H1 (cell line): ENCODE measurements at regions not wholly inside any gene's neighbourhood (a gene's known extent, or its start where the extent isn't known, plus 50 kb on each side); places are given as distances from the start of the nearest gene placed in this dataset.

Experiments used
- CTCF ChIA-PET: fragments of 300-600 bp; sonication (Branson Sonifier 250); formaldehyde crosslinking; loops from one replicate; lab custom pipeline; 2021; ENCODE audit not compliant: partially characterized antibody; lab: Charles Lee
- POLR2A ChIA-PET: fragments of 300-600 bp; sonication (Branson Sonifier 250); formaldehyde crosslinking; loops from one replicate; lab custom pipeline; 2021; ENCODE audit warnings: inconsistent platforms; ENCODE audit not compliant: partially characterized antibody; lab: Charles Lee
- DNase-seq, 2 experiments: peaks; one replicate each; pipeline versions ENCODE4 v3.0.0 to v3.0.0-alpha.2; 2010 to 2022; ENCODE audit warnings: low spot score in 2 of 2, low read depth in 1 of 2, mixed read lengths in 1 of 2
- FAIRE-seq: peaks from 2 replicates; lab custom pipeline; 2011; peaks lifted over from hg19 to GRCh38; lab: Jason Lieb, UNC
- H2AFZ ChIP-seq: 2 replicates; pipeline ENCODE4 v1.8.1; 2012; ENCODE audit warnings: low read length, inconsistent platforms
- H2AK5ac ChIP-seq: 2 replicates; pipeline ENCODE4 v1.6.1; 2013; ENCODE audit warnings: low read depth, low read length
- H2BK120ac ChIP-seq: replicated peaks from 2 replicates; pipeline ENCODE3; 2013; ENCODE audit warnings: low read depth, low read length, inconsistent platforms
- H2BK12ac ChIP-seq: 2 replicates; pipeline ENCODE4 v1.6.1; 2013; ENCODE audit warnings: low read depth, low read length
- H2BK15ac ChIP-seq: 2 replicates; pipeline ENCODE4 v1.6.1; 2013; ENCODE audit warnings: low read length
- H2BK20ac ChIP-seq: 2 replicates; pipeline ENCODE4 v1.6.1; 2013; ENCODE audit warnings: low read length
- H2BK5ac ChIP-seq: 2 replicates; pipeline ENCODE4 v1.6.1; 2013; ENCODE audit warnings: low read depth, low read length
- H3K14ac ChIP-seq: 2 replicates; pipeline ENCODE4 v1.6.1; 2013; ENCODE audit warnings: inconsistent platforms; ENCODE audit not compliant: insufficient read length
- H3K18ac ChIP-seq: 2 replicates; pipeline ENCODE4 v1.6.1; 2013; ENCODE audit warnings: low read length; ENCODE audit errors: extremely low read depth
- H3K23ac ChIP-seq: 2 replicates; pipeline ENCODE4 v1.6.1; 2013; ENCODE audit warnings: inconsistent platforms; ENCODE audit not compliant: insufficient read length
- H3K23me2 ChIP-seq: 2 replicates; pipeline ENCODE4 v1.6.1; 2013; ENCODE audit warnings: low read depth, low read length
- H3K27ac ChIP-seq: 2 replicates; pipeline ENCODE4 v1.6.1; 2011; ENCODE audit warnings: low read depth, low read length, inconsistent platforms
- H3K27me3 ChIP-seq, 4 experiments: replicated peaks in 1 of 4; 1 replicate in 1 of 4; 2 replicates in 3 of 4; pipeline versions ENCODE4 v1.6.1 to v1.8.1; 2011 to 2013; ENCODE audit warnings: low read length in 3 of 4, mild to moderate bottlenecking in 3 of 4, inconsistent platforms in 2 of 4, mixed read lengths in 2 of 4, moderate library complexity in 1 of 4; ENCODE audit not compliant: control insufficient read depth in 3 of 4, insufficient read depth in 3 of 4; ENCODE audit errors: extremely low read depth in 1 of 4
- H3K36me3 ChIP-seq, 4 experiments: 2 replicates each; pipeline versions ENCODE4 v1.6.1 to v1.8.1; 2011 to 2013; ENCODE audit warnings: mild to moderate bottlenecking in 4 of 4, low read length in 3 of 4, moderate library complexity in 2 of 4, control low read depth in 1 of 4, inconsistent platforms in 1 of 4; ENCODE audit not compliant: insufficient read depth in 4 of 4, control insufficient read depth in 2 of 4
- H3K4ac ChIP-seq: replicated peaks from 2 replicates; pipeline ENCODE3; 2013; ENCODE audit warnings: low read length, low read depth, mixed read lengths, inconsistent platforms; ENCODE audit not compliant: insufficient read length
- H3K4me1 ChIP-seq, 4 experiments: replicated peaks in 1 of 4; 1 replicate in 1 of 4; 2 replicates in 3 of 4; pipeline versions ENCODE4 v1.6.1 to v1.8.1; 2011 to 2013; ENCODE audit warnings: low read length in 3 of 4, inconsistent platforms in 2 of 4, mixed read lengths in 1 of 4; ENCODE audit not compliant: insufficient read depth in 4 of 4, control insufficient read depth in 3 of 4
- H3K4me2 ChIP-seq, 2 experiments: 2 replicates each; pipeline versions ENCODE4 v1.6.1 to v1.8.1; 2011 to 2013; ENCODE audit warnings: low read depth in 2 of 2, low read length in 2 of 2, control low read depth in 1 of 2, inconsistent platforms in 1 of 2, mild to moderate bottlenecking in 1 of 2; ENCODE audit not compliant: insufficient read depth in 1 of 2
- H3K4me3 ChIP-seq, 4 experiments: fragments of 200-600, 300-600 bp in 1 of 4; sonication (generic), shearing (Covaris generic), sonication (Bioruptor Twin) in 1 of 4; 2 replicates each; pipeline versions ENCODE4 v1.5.1 to v1.8.1; 2011 to 2016; ENCODE audit warnings: low read length in 4 of 4, low read depth in 3 of 4, control low read depth in 2 of 4, inconsistent platforms in 2 of 4, mild to moderate bottlenecking in 2 of 4, mixed read lengths in 1 of 4, moderate library complexity in 1 of 4; ENCODE audit not compliant: insufficient read depth in 2 of 4; ENCODE audit errors: extremely low read depth in 1 of 4
- H3K56ac ChIP-seq: replicated peaks from 2 replicates; pipeline ENCODE3; 2013; ENCODE audit warnings: low read depth, mild to moderate bottlenecking, mixed read lengths, low read length, inconsistent platforms; ENCODE audit not compliant: insufficient read length
- H3K79me1 ChIP-seq: 2 replicates; pipeline ENCODE4 v1.6.1; 2013; ENCODE audit warnings: low read depth, low read length, control low read depth
- H3K79me2 ChIP-seq, 2 experiments: 2 replicates each; pipeline versions ENCODE4 v1.6.1 to v1.8.1; 2012 to 2013; ENCODE audit warnings: low read length in 2 of 2, mild to moderate bottlenecking in 2 of 2, inconsistent platforms in 1 of 2; ENCODE audit not compliant: insufficient read depth in 2 of 2, control insufficient read depth in 1 of 2
- H3K9ac ChIP-seq, 4 experiments: replicated peaks in 1 of 4; 1 replicate in 1 of 4; 2 replicates in 3 of 4; pipeline versions ENCODE4 v1.6.1 to v1.8.1; 2011 to 2013; ENCODE audit warnings: low read depth in 3 of 4, low read length in 3 of 4, control low read depth in 2 of 4, mild to moderate bottlenecking in 2 of 4, moderate library complexity in 2 of 4, inconsistent platforms in 1 of 4; ENCODE audit errors: extremely low read depth in 1 of 4
- H3K9me3 ChIP-seq, 2 experiments: 2 replicates each; pipeline versions ENCODE4 v1.6.1 to v1.8.1; 2012 to 2013; ENCODE audit warnings: mild to moderate bottlenecking in 2 of 2, moderate library complexity in 2 of 2, control low read depth in 1 of 2, inconsistent platforms in 1 of 2, low read depth in 1 of 2, low read length in 1 of 2, mixed read lengths in 1 of 2; ENCODE audit not compliant: insufficient read depth in 2 of 2
- H4K20me1 ChIP-seq, 2 experiments: replicated peaks in 1 of 2; 2 replicates each; pipeline versions ENCODE3 to v1.8.1; 2011 to 2013; ENCODE audit warnings: inconsistent platforms in 2 of 2, low read length in 2 of 2, mild to moderate bottlenecking in 1 of 2; ENCODE audit not compliant: insufficient read depth in 2 of 2, control insufficient read depth in 1 of 2
- H4K5ac ChIP-seq: 2 replicates; pipeline ENCODE4 v1.6.1; 2013; ENCODE audit warnings: low read length, low read depth, mixed read lengths, inconsistent platforms; ENCODE audit not compliant: insufficient read length
- H4K8ac ChIP-seq: 2 replicates; pipeline ENCODE4 v1.8.0; 2013; ENCODE audit warnings: mild to moderate bottlenecking, moderate library complexity, low read length, inconsistent platforms; ENCODE audit not compliant: insufficient read depth; ENCODE audit errors: extremely low read depth
- H4K91ac ChIP-seq: replicated peaks from 2 replicates; pipeline ENCODE3; 2013; ENCODE audit warnings: low read length, mixed read lengths, inconsistent platforms; ENCODE audit not compliant: insufficient read length
- BACH1 ChIP-seq: IDR thresholded peaks from 2 replicates; pipeline ENCODE4 v1.6.1; 2012; ENCODE audit warnings: low read length, improper control_type of control experiment
- CHD1 ChIP-seq: IDR thresholded peaks from 2 replicates; pipeline ENCODE4 v1.6.1; 2012; ENCODE audit warnings: low read depth, low read length, improper control_type of control experiment
- CHD2 ChIP-seq: IDR thresholded peaks from 2 replicates; pipeline ENCODE4 v1.6.1; 2012; ENCODE audit warnings: low read length, improper control_type of control experiment
- FOSL1 ChIP-seq: IDR thresholded peaks from 2 replicates; pipeline ENCODE4 v1.6.1; 2011; ENCODE audit warnings: mild to moderate bottlenecking, low read depth, low read length, moderate library complexity; ENCODE audit not compliant: insufficient read depth
- KDM4A ChIP-seq: IDR thresholded peaks from one replicate; pipeline ENCODE4 v1.7.1; 2012; ENCODE audit warnings: low read depth, mild to moderate bottlenecking, moderate library complexity, low read length, inconsistent platforms; ENCODE audit not compliant: severe bottlenecking
- NANOG ChIP-seq: IDR thresholded peaks from 2 replicates; pipeline ENCODE4 v1.6.1; 2011; ENCODE audit warnings: low read length, low read depth, mild to moderate bottlenecking, inconsistent platforms; ENCODE audit not compliant: insufficient read depth, poor library complexity, severe bottlenecking
- POU5F1 ChIP-seq: IDR thresholded peaks from 2 replicates; pipeline ENCODE4 v1.6.1; 2011; ENCODE audit warnings: low read depth, mild to moderate bottlenecking, low read length, moderate library complexity
- RAD21 ChIP-seq, 2 experiments: IDR thresholded peaks in 1 of 2; conservative IDR thresholded peaks in 1 of 2; 2 replicates each; pipeline ENCODE4 v1.6.1; 2011; ENCODE audit warnings: low read depth in 2 of 2, low read length in 2 of 2, improper control_type of control experiment in 1 of 2, inconsistent platforms in 1 of 2, mild to moderate bottlenecking in 1 of 2, moderate library complexity in 1 of 2
- RFX5 ChIP-seq: IDR thresholded peaks from 2 replicates; pipeline ENCODE4 v1.6.1; 2011; ENCODE audit warnings: low read depth, low read length, improper control_type of control experiment, borderline replicate concordance
- SAP30 ChIP-seq: fragments of 300-600 bp; sonication (generic); IDR thresholded peaks from 2 replicates; pipeline ENCODE4 v1.7.1; 2012; ENCODE audit warnings: low read length, moderate library complexity, mild to moderate bottlenecking, inconsistent platforms; ENCODE audit not compliant: insufficient read depth, insufficient replicate concordance
- SUZ12 ChIP-seq: fragments of 200-600 bp; sonication (generic); IDR thresholded peaks from 2 replicates; pipeline ENCODE4 v1.6.1; 2012; ENCODE audit warnings: mild to moderate bottlenecking, inconsistent platforms, low read length, moderate library complexity, mixed read lengths
- TAF7 ChIP-seq: optimal IDR thresholded peaks from 2 replicates; pipeline ENCODE3; 2011; ENCODE audit warnings: low read depth, mild to moderate bottlenecking, inconsistent platforms, low read length, moderate library complexity, borderline replicate concordance
- ZNF274 ChIP-seq: IDR thresholded peaks from 2 replicates; pipeline ENCODE4 v1.7.0; 2012; ENCODE audit warnings: low read length, borderline replicate concordance; ENCODE audit errors: extremely low read depth
- WGBS, 2 experiments: shearing (Covaris generic) in 1 of 2; methylation state at CpG; one replicate each; pipeline versions ENCODE4 v1.1.6 to v1.1.7; 2013 to 2015; ENCODE audit warnings: low lambda C conversion rate in 2 of 2, mixed read lengths in 2 of 2, inconsistent platforms in 1 of 2, low coverage in 1 of 2, missing lambda C conversion rate in 1 of 2; ENCODE audit not compliant: insufficient replicate concordance in 2 of 2, insufficient coverage in 1 of 2, insufficient read length in 1 of 2; ENCODE audit errors: extremely low coverage in 1 of 2, missing lambda C conversion rate in 1 of 2; 5-methylcytosine and 5-hydroxymethylcytosine counted together

GRCh38 chr14:82836256-82836950 lies 1302.8 kb upstream of the SEL1L start:
- Histone ChIP-seq H4K20me1 (no peaks in the 10 kb centered on the region), H2AK5ac (no peak overlapping the region), H2BK12ac (no peak overlapping the region), H3K4me1 (no peaks in the 10 kb centered on the region), H3K79me2 (no peaks in the 10 kb centered on the region), H3K4me3 (no peak overlapping the region), H3K23ac (no peak overlapping the region), H3K4ac (no peak overlapping the region), H2BK20ac (no peak overlapping the region), H3K36me3 (no peaks in the 10 kb centered on the region), H3K9ac (no peak overlapping the region), H3K18ac (no peak overlapping the region), H3K27me3 (no peaks in the 10 kb centered on the region), H4K5ac (no peak overlapping the region), H2AFZ (no peak overlapping the region), H3K27ac (no peak overlapping the region), H3K23me2 (no peaks in the 10 kb centered on the region), H2BK15ac (no peak overlapping the region), H3K56ac (no peak overlapping the region), H2BK120ac (no peak overlapping the region), H2BK5ac (no peak overlapping the region), H4K91ac (no peak overlapping the region), H3K14ac (no peak overlapping the region), H3K4me2 (no peak overlapping the region), H4K8ac (no peak overlapping the region), H3K9me3 (no peaks in the 10 kb centered on the region), H3K79me1 (no peaks in the 10 kb centered on the region)
- FAIRE-seq (no peak), DNase-seq (no peak)
- WGBS, 2 experiments = 87% methylated on average over 5 of the region's 5 CpGs; no CpG with 5 or more reads in 1 of the 2 experiments
- ChIA-PET CTCF (interaction anchor here (2.1 kb wide), 1 partner anchor 21 kb away, joined by 5 read pairs; no protein-coding TSS in a partner anchor), POLR2A (no interaction called here)
- TF ChIP-seq FOSL1 (no peak), RFX5 (no peak), ZNF274 (no peak), SAP30 (no peak), BACH1 (no peak), CHD2 (no peak), TAF7 (no peak), CHD1 (no peak), RAD21 (IDR thresholded peaks at IDR 0.05 in 1 of 2, conservative IDR thresholded peaks at IDR 0.05 in 1 of 2; ENCODE audit: low read depth in 2 of 2, low read length in 2 of 2) (no peak), KDM4A (no peak), SUZ12 (no peak), NANOG (no peak), POU5F1 (no peak)
